HepG2 (cell line): ENCODE measurements at regions not wholly inside any gene's neighbourhood (a gene's known extent, or its start where the extent isn't known, plus 50 kb on each side); places are given as distances from the start of the nearest gene placed in this dataset.

Experiments used
- CTCF ChIP-seq: sonication (generic); formaldehyde crosslinking; IDR thresholded peaks from 2 replicates; pipeline ENCODE4 v1.5.0; 2020; ENCODE audit warnings: mild to moderate bottlenecking, missing genetic modification reagents, moderate library complexity
- KLF11 ChIP-seq: IDR thresholded peaks from 2 replicates; pipeline ENCODE4 v1.6.1; 2016; ENCODE audit warnings: missing compliant biosample characterization
- PCBP1 ChIP-seq: fragments of 200-400 bp; formaldehyde crosslinking; IDR thresholded peaks from 2 replicates; pipeline ENCODE4 v1.6.1; 2017; ENCODE audit warnings: mild to moderate bottlenecking, low read depth, low read length, borderline replicate concordance
- POLR2AphosphoS5 ChIP-seq: IDR thresholded peaks from 2 replicates; pipeline ENCODE4 v1.6.1; 2012; ENCODE audit warnings: low read depth, low read length
- ZNF224 ChIP-seq: sonication (generic); formaldehyde crosslinking; IDR thresholded peaks from 2 replicates; pipeline ENCODE4 v1.5.0; 2020; ENCODE audit warnings: mild to moderate bottlenecking, missing genetic modification reagents
- ZNF383 ChIP-seq: sonication (generic); formaldehyde crosslinking; IDR thresholded peaks from 2 replicates; pipeline ENCODE4 v1.4.0; 2020; ENCODE audit warnings: missing genetic modification reagents, mild to moderate bottlenecking, borderline replicate concordance

DNA sequence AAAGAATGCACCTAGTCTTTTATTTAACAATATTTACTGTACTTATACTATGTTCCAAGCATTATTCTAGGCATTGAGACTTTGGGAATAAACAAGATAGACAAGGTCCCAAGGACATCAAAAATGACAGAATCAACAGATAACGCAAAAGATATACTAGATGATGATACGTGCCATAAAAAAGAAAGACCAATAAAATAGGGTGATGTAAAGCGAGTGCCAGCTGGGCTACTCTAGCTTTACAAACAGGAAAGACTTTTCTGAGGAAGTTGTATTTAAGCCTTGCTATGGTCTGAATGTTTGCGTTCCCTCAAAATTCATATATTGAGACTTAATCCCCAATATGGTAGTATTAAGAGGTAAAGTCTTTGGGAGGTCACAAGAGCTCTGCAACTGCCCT, 310.2 kb upstream of the RGMB start:
- TF ChIP-seq ZNF224 (CRISPR knock-in tag) = no peak
- TF ChIP-seq ZNF383 (CRISPR knock-in tag) = no peak
- TF ChIP-seq POLR2AphosphoS5 = no peak
- TF ChIP-seq CTCF (CRISPR knock-in tag) = no peak
- TF ChIP-seq KLF11 (CRISPR knock-in tag) = no peak
- TF ChIP-seq PCBP1 = no peak
